Panc1 (cell line): ENCODE measurements at regions not wholly inside any gene's neighbourhood (a gene's known extent, or its start where the extent isn't known, plus 50 kb on each side); places are given as distances from the start of the nearest gene placed in this dataset.

ENCODE experiments used
- ATAC-seq: fragments of 200-7000 bp; cut with Tn5 transposase; 2 replicates; pipeline ENCODE4 v1.9.1; 2020; ENCODE audit warnings: mild to moderate bottlenecking, moderate library complexity
- BruUV-seq: library from RNA; stranded (reverse); fragments of 400-500 nt; replicated peaks from 2 replicates; lab custom pipeline; 2021; lab: Mats Ljungman, UMichigan
- CTCF ChIA-PET: fragments of 300-600 bp; sonication (Branson Sonifier 250); formaldehyde crosslinking; loops from one replicate; lab custom pipeline; 2022; ENCODE audit warnings: antibody characterized with exemption; lab: Charles Lee
- POLR2A ChIA-PET: fragments of 300-600 bp; sonication (Branson Sonifier 250); formaldehyde crosslinking; loops from one replicate; lab custom pipeline; 2022; ENCODE audit warnings: antibody characterized with exemption; lab: Charles Lee
- DNase-seq: peaks from one replicate; pipeline ENCODE4 v3.0.0-alpha.2; 2010; ENCODE audit warnings: low read depth, low spot score
- H3K27ac ChIP-seq: 2 replicates; pipeline ENCODE4 v1.5.1; 2011; ENCODE audit warnings: mild to moderate bottlenecking, low read length, inconsistent platforms
- H3K27me3 ChIP-seq: fragments of 200-500 bp; sonication (Bioruptor generic); 2 replicates; pipeline ENCODE4 v1.6.0; 2014; ENCODE audit warnings: low read length, inconsistent platforms; ENCODE audit not compliant: control insufficient read depth, insufficient read depth
- H3K36me3 ChIP-seq: fragments of 200-500 bp; sonication (Bioruptor generic); 2 replicates; pipeline ENCODE4 v1.5.1; 2014; ENCODE audit warnings: inconsistent platforms, mild to moderate bottlenecking, low read length, moderate library complexity; ENCODE audit not compliant: control insufficient read depth, insufficient read depth
- H3K4me1 ChIP-seq: 2 replicates; pipeline ENCODE4 v1.5.1; 2011; ENCODE audit warnings: inconsistent platforms, mild to moderate bottlenecking, low read length, moderate library complexity; ENCODE audit not compliant: control insufficient read depth, insufficient read depth
- H3K4me3 ChIP-seq, 2 experiments: 2 replicates each; pipeline ENCODE4 v1.5.1; 2011 to 2012; ENCODE audit warnings: low read depth in 2 of 2, low read length in 2 of 2, mild to moderate bottlenecking in 2 of 2, inconsistent platforms in 1 of 2, moderate library complexity in 1 of 2
- H3K9me3 ChIP-seq: fragments of 200-500 bp; sonication (Bioruptor generic); 2 replicates; pipeline ENCODE4 v1.5.1; 2014; ENCODE audit warnings: low read depth, mild to moderate bottlenecking, inconsistent platforms, low read length, moderate library complexity; ENCODE audit not compliant: control insufficient read depth, insufficient read depth
- CTCF ChIP-seq: fragments of 450-650 bp; IDR thresholded peaks from 2 replicates; pipeline ENCODE4 v1.5.1; 2017; ENCODE audit warnings: mild to moderate bottlenecking
- POLR2AphosphoS5 ChIP-seq: IDR thresholded peaks from 2 replicates; pipeline ENCODE4 v1.6.1; 2012; ENCODE audit warnings: mild to moderate bottlenecking, low read depth, low read length, moderate library complexity
- REST ChIP-seq, 2 experiments: IDR thresholded peaks; 2 replicates each; pipeline ENCODE4 v1.6.1; 2011 to 2012; ENCODE audit warnings: low read depth in 2 of 2, control low read depth in 1 of 2, low read length in 1 of 2, mild to moderate bottlenecking in 1 of 2, moderate library complexity in 1 of 2; ENCODE audit not compliant: insufficient read depth in 1 of 2
- SIN3A ChIP-seq: IDR thresholded peaks from 2 replicates; pipeline ENCODE4 v1.6.1; 2012; ENCODE audit warnings: low read depth, mild to moderate bottlenecking, low read length, moderate library complexity, borderline replicate concordance; ENCODE audit not compliant: insufficient read depth
- TCF7L2 ChIP-seq: IDR thresholded peaks from 2 replicates; pipeline ENCODE4 v1.6.1; 2011; ENCODE audit warnings: mild to moderate bottlenecking, low read depth, low read length, inconsistent platforms
- in situ Hi-C: cut with HindIII; loops from 2 replicates; pipeline ENCODE4 v1.10.0; 2016; ENCODE audit warnings: low sequenced_read_pairs, low pct_unique_long_range_greater_than_20kb
- intact Hi-C: fragments of 100-400 bp; cut with micrococcal nuclease; formaldehyde crosslinking; loops from one replicate; pipeline ENCODE4 v1.10.0; 2022; ENCODE audit not compliant: unreplicated experiment

- H3K9me3 ChIP-seq = no peaks in the 10 kb centered on the region
- no peak overlapping the region for H3K4me3 ChIP-seq
- TF ChIP-seq TCF7L2 (no peak), CTCF (no peak), POLR2AphosphoS5 (no peak), SIN3A (no peak), REST (IDR thresholded peaks at IDR 0.05; ENCODE audit: insufficient read depth in 1 of 2, low read depth in 2 of 2, low read length in 1 of 2) (no peak)
- no peak overlapping the region for H3K27ac ChIP-seq
- H3K4me1 ChIP-seq = no peaks in the 10 kb centered on the region
- no peak for DNase-seq
- H3K27me3 ChIP-seq = no peaks in the 10 kb centered on the region
- in situ Hi-C loops = no loop called here
- H3K36me3 ChIP-seq = no peaks in the 10 kb centered on the region; the same call in 1 of the 2 replicates
- intact Hi-C loops = no loop called here
- no TSS peak for BruUV-seq
- no peak for ATAC-seq
- ChIA-PET CTCF (interaction anchor here (0.6 kb wide), 1 partner anchor 1320 kb away, joined by 6 read pairs; no protein-coding TSS in a partner anchor), POLR2A (no interaction called here)
These were observed 208.8 kb upstream of the SEMA3E start for GRCh38 chr7:83857691-83858090.

- intact Hi-C loops (no loop called here), in situ Hi-C loops (no loop called here)
- Histone ChIP-seq H3K27ac (no peak overlapping the region), H3K36me3 (no peaks in the 10 kb centered on the region; the same call in 1 of the 2 replicates), H3K4me3 (no peak overlapping the region), H3K9me3 (no peaks in the 10 kb centered on the region), H3K4me1 (no peaks in the 10 kb centered on the region), H3K27me3 (no peaks in the 10 kb centered on the region)
- POLR2A ChIA-PET = no interaction called here
- ATAC-seq (no peak), DNase-seq (no peak)
- TF ChIP-seq POLR2AphosphoS5 (no peak), TCF7L2 (no peak), CTCF (no peak), REST (IDR thresholded peaks at IDR 0.05; ENCODE audit: insufficient read depth in 1 of 2, low read depth in 2 of 2, low read length in 1 of 2) (no peak), SIN3A (no peak)
- CTCF ChIA-PET = no interaction called here
- no TSS peak for BruUV-seq
These were observed 207.2 kb upstream of the SEMA3E start for GRCh38 chr7:83856094-83856493.
